ENCODE measurements at regions not wholly inside any gene's neighbourhood (a gene's known extent, or its start where the extent isn't known, plus 50 kb on each side); places are given as distances from the start of the nearest gene placed in this dataset.

- TF ChIP-seq FOXK2 (IDR thresholded peaks at IDR 0.05) (no peak), SUZ12 (IDR thresholded peaks at IDR 0.05) (no peak), SP1 (IDR thresholded peaks at IDR 0.05) (no peak)
Observed at GRCh38 chr6:150715133-150715532, 115.4 kb downstream of the PLEKHG1 start.
